GM23248 (cell line): ENCODE measurements at regions not wholly inside any gene's neighbourhood (a gene's known extent, or its start where the extent isn't known, plus 50 kb on each side); places are given as distances from the start of the nearest gene placed in this dataset.

Source experiments
- EZH2 ChIP-seq: fragments of 200-600 bp; sonication (generic); IDR thresholded peaks from 2 replicates; pipeline ENCODE4 v1.6.1; 2018; ENCODE audit warnings: antibody characterized with exemption, mild to moderate bottlenecking; ENCODE audit not compliant: insufficient read depth, poor library complexity, severe bottlenecking
- EZH2phosphoT487 ChIP-seq: fragments of 200-600 bp; sonication (generic); IDR thresholded peaks from 2 replicates; pipeline ENCODE4 v1.6.1; 2018; ENCODE audit warnings: antibody characterized with exemption, moderate library complexity, mild to moderate bottlenecking, low read depth; ENCODE audit not compliant: insufficient read depth

DNA sequence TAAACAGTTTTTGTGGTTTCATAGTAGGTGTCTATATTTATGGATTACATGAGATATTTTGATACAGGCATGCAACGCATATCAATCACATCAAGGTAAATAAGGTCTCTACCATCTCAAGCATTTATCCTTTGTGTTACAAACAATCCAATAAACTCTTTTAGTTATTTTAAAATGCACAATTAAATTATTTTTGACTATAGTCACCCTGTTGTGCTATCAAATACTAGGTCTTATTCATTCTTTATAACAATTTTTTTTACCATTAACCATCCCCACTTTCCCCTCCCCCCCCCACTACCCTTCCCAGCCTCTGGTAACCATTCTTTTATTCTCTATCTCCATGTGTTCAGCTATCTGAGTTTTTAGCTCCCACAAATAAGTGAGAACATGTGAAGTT is 175.7 kb upstream of the FBXO33 start:
- TF ChIP-seq EZH2 = no peak
- no peak for TF ChIP-seq EZH2phosphoT487
